AG04450 (cell line): ENCODE measurements at regions not wholly inside any gene's neighbourhood (a gene's known extent, or its start where the extent isn't known, plus 50 kb on each side); places are given as distances from the start of the nearest gene placed in this dataset.

ENCODE experiments used
- CTCF ChIA-PET: fragments of 300-600, 350-600 bp; formaldehyde crosslinking; extraction: SDS; loops from one replicate; lab custom pipeline; 2022; ENCODE audit warnings: antibody characterized with exemption, inconsistent platforms; lab: Charles Lee
- POLR2A ChIA-PET: fragments of 350-600 bp; formaldehyde crosslinking; extraction: SDS; loops from one replicate; lab custom pipeline; 2021; ENCODE audit warnings: antibody characterized with exemption, inconsistent platforms; lab: Yijun Ruan, JAX
- DNase-seq: peaks from one replicate; pipeline ENCODE4 v3.0.0-alpha.2; 2011; ENCODE audit warnings: low read depth, low spot score
- H3K27ac ChIP-seq: one replicate; pipeline ENCODE4 v1.5.1; 2012; ENCODE audit warnings: low read depth, low read length, control low read depth
- H3K27me3 ChIP-seq: one replicate; pipeline ENCODE4 v1.6.0; 2012; ENCODE audit warnings: low read length; ENCODE audit not compliant: control insufficient read depth, insufficient read depth
- H3K4me3 ChIP-seq: 2 replicates; pipeline ENCODE4 v1.5.1; 2011; ENCODE audit warnings: mild to moderate bottlenecking, low read depth, low read length, control low read depth
- H3K9me3 ChIP-seq: 2 replicates; pipeline ENCODE4 v1.5.1; 2012; ENCODE audit warnings: low read length; ENCODE audit not compliant: control insufficient read depth, insufficient read depth
- TF ChIP-seq, protein P1 (sequence below): IDR thresholded peaks from 2 replicates; pipeline ENCODE4 v1.5.1; 2011; ENCODE audit warnings: low read depth, low read length, control low read depth, inconsistent platforms

DNA sequence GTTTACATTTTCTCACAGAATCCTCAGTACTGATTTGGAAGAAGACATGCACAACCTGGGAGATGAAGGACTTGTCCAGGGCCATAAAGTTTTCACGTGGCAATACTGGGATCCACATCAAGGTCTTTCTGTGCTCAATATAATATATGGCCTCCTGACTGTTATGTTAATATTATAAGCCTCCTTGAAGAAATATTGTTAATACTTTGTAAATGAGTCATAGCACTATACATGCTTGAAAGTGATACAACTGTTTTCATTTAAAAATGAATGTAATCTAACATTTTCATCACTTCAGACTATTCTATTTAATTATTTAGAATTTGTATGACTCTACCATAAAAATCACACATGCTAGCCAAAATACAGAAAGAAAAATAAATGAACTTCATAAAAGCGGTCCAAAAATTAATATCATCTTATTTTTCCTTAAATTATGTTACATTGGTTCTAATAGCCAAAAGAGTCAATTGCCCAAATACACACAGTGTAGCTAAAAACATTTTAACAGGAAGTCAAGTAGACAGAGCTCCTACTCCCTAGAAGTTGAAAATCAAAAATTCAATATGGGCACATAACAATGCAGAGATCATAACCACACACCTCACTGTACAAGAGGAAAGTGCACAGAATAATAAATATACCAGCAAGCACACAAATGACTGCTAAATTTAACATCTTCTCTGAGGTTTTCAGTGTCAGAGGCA lies 188.0 kb upstream of the HDDC2 start:
- H3K27me3 ChIP-seq: no peaks in the 10 kb centered on the region
- H3K4me3 ChIP-seq: no peak overlapping the region
- DNase-seq: no peak
- ChIA-PET POLR2A (no interaction called here), CTCF (no interaction called here)
- TF ChIP-seq, protein P1, sequence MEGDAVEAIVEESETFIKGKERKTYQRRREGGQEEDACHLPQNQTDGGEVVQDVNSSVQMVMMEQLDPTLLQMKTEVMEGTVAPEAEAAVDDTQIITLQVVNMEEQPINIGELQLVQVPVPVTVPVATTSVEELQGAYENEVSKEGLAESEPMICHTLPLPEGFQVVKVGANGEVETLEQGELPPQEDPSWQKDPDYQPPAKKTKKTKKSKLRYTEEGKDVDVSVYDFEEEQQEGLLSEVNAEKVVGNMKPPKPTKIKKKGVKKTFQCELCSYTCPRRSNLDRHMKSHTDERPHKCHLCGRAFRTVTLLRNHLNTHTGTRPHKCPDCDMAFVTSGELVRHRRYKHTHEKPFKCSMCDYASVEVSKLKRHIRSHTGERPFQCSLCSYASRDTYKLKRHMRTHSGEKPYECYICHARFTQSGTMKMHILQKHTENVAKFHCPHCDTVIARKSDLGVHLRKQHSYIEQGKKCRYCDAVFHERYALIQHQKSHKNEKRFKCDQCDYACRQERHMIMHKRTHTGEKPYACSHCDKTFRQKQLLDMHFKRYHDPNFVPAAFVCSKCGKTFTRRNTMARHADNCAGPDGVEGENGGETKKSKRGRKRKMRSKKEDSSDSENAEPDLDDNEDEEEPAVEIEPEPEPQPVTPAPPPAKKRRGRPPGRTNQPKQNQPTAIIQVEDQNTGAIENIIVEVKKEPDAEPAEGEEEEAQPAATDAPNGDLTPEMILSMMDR: no peak
- H3K27ac ChIP-seq: no peak overlapping the region
- no peaks in the 10 kb centered on the region for H3K9me3 ChIP-seq

DNA sequence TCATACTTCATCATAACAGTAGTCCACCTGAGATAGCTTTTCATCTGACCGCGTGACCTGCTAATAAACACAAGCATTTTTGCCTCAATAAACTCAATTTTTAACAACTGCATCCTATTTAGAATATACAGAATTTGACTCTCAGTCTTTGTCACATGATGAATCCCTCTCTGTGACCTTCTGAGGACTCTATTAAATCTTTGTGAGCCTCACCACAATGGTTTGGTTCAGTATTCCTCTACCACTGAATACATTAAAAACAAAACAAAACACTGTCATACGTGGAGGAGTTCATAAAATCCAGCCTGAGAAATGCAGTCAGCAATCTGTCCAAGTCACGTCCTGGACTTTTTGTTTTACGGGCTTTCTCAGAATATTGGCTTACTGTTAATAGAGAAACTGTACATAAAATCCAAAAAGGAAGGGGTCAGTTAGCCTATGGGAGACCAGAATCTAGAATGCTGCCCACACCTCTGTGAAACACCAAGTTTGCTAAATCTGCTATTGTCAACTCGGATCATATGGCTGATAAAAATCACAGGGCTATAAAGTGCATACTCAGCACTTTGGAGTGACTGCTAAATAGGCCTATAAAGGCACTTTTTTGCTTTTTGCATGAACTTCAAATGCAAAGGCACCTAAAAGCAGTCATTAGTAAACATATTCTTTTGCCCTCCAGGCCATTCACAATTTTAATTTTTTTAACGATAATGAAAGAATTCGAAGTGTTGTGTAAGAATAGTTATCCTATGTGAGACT lies 190.3 kb upstream of the HDDC2 start:
- H3K27ac ChIP-seq: no peak overlapping the region
- CTCF ChIA-PET: no interaction called here
- H3K4me3 ChIP-seq: no peak overlapping the region
- no peak for DNase-seq
- H3K27me3 ChIP-seq: no peaks in the 10 kb centered on the region
- POLR2A ChIA-PET: no interaction called here
- H3K9me3 ChIP-seq: no peaks in the 10 kb centered on the region
- TF ChIP-seq, protein P1: no peak

DNA sequence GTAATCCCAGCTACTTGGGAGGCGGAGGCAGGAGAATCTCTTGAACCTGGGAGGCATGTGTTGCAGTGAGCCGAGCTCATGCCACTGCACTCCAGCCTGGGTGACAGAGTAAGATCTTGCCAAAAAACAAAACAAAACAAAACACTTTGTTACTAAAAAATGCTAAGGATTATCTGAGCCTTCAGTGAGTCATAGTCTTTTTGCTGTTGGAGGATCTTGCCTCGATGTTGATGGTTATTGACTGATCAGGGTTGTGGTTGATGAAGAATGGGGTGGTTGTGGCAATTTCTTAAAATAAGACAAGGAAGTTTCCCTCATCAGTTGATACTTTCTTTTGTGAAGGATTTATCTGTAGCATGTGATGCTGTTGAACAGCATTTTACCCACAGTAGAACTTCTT lies 196.8 kb upstream of the HDDC2 start:
- CTCF ChIA-PET: no interaction called here
- no peak for DNase-seq
- no peaks in the 10 kb centered on the region for H3K9me3 ChIP-seq
- no peaks in the 10 kb centered on the region for H3K27me3 ChIP-seq
- POLR2A ChIA-PET: no interaction called here
- H3K4me3 ChIP-seq: no peak overlapping the region
- TF ChIP-seq, protein P1: no peak
- H3K27ac ChIP-seq: no peak overlapping the region

DNA sequence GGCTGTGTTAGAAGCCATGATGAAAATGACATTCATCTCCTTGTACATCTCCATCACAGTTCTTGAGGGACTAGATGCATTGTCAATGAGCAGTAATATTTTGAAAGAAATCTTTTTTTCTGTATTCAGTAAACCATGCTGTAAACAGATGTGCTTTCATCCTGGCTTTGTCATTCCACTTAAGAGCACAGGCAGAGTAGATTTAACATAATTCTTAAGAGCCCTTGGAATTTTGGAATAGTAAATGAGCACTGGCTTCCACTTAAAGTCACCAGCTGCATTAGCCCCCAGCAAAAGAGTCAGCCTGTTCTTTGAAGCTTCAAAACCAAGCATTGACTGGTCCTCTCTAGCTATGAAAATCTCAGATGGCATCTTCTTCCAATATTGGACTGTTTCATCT lies 197.8 kb upstream of the HDDC2 start:
- H3K27me3 ChIP-seq: no peaks in the 10 kb centered on the region
- no peak for DNase-seq
- H3K9me3 ChIP-seq: no peaks in the 10 kb centered on the region
- H3K27ac ChIP-seq: no peak overlapping the region
- POLR2A ChIA-PET: no interaction called here
- no peak overlapping the region for H3K4me3 ChIP-seq
- CTCF ChIA-PET: no interaction called here
- TF ChIP-seq, protein P1: no peak

DNA sequence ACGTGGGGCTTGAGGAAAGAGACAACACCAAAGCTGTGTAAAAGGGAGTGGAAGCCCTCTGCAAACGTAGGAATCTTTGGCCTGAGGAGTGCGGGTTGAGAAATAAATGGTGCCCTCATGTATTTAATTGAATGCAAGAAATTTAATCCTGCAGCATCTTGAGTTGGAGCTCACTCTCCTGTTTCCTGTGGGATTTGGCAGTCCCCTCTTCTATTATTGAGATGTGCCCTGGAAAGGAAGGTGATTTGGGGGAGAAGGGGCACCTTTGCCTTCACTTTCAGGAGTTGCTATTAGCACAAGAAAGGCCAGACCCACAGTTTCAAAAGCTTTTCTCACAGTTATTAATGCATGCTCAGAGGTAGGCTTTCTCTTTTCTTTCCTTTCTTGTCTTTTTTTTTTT lies 201.4 kb upstream of the HDDC2 start:
- H3K27ac ChIP-seq: no peak overlapping the region
- POLR2A ChIA-PET: no interaction called here
- no peak for DNase-seq
- H3K4me3 ChIP-seq: no peak overlapping the region
- TF ChIP-seq, protein P1: no peak
- no peaks in the 10 kb centered on the region for H3K9me3 ChIP-seq
- no peaks in the 10 kb centered on the region for H3K27me3 ChIP-seq
- CTCF ChIA-PET: no interaction called here
